CD4-positive, alpha-beta T cell treated with Interferon alpha-2 for 1 hour (primary cell): ENCODE measurements at regions not wholly inside any gene's neighbourhood (a gene's known extent, or its start where the extent isn't known, plus 50 kb on each side); places are given as distances from the start of the nearest gene placed in this dataset.

Source experiments
- DNase-seq, 2 donors: peaks; one replicate each; pipeline ENCODE4 v3.0.0-alpha.2; 2020 to 2022

DNA sequence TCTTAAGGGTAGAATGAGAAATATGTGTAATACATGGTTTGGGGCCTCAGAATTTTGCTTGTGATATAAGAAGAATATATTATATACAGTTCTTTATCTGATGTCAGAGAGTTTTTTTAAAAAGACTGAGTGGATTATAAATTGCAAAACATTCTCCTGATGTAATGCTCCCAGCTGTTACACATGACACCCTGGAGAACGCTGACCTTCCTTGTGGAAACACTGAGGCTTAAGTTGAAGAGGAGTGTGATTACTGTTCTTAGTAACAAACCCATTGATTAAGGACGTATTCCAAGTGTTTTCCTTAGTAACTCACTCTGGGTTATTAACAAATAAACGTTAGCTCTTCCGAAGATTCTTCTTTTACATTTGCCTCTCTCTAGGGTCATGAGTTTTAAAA, 1069.3 kb upstream of the CNTNAP5 start:
- DNase-seq, result no peak

GRCh38 chr2:122960759-122961641, 1064.1 kb upstream of the CNTNAP5 start:
- DNase-seq, result no peak

- DNase-seq, result no peak
Observed at GRCh38 chr2:122966461-122966860, 1058.6 kb upstream of the CNTNAP5 start.

GRCh38 chr2:122977580-122977979, 1047.5 kb upstream of the CNTNAP5 start:
- DNase-seq, result no peak

DNA sequence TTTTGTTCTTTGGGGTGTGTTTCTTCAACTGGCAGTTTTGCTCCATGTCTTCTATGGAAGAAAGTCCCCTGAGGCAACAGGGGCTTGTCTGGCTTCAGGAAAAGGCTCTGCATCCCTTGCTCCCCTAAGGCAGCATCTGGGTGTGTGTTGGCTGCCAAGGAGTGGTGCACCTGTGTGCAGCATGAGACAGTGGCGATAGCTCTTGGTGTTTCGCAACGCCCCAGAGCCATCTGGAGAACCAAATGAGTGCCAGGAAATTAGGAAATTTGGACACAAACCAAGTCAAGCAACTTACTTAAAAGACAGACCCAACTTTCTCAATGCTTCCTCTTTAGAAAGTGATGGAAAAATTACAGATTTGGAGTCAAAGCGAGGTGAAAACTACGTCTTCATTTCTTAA, 1044.4 kb upstream of the CNTNAP5 start:
- no peak for DNase-seq

DNA sequence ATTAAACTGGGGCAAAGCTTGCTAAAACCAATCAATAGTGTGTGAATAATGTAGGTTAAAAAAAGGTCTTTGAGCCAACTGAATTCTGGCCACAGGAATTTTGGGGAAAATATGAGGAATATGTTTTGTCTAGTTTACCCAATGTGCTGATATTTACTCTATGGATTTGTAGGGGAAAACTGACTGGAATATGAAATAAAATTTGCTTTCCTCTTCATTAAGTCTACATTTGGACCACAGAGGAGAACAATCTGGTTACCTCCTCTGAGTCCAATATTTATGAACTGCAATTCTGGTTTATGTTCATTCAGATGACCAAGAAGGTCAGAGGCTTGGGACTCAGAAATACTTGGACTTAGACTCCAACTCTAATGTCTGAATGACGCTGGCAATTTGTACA, 1042.2 kb upstream of the CNTNAP5 start:
- no peak for DNase-seq

DNA sequence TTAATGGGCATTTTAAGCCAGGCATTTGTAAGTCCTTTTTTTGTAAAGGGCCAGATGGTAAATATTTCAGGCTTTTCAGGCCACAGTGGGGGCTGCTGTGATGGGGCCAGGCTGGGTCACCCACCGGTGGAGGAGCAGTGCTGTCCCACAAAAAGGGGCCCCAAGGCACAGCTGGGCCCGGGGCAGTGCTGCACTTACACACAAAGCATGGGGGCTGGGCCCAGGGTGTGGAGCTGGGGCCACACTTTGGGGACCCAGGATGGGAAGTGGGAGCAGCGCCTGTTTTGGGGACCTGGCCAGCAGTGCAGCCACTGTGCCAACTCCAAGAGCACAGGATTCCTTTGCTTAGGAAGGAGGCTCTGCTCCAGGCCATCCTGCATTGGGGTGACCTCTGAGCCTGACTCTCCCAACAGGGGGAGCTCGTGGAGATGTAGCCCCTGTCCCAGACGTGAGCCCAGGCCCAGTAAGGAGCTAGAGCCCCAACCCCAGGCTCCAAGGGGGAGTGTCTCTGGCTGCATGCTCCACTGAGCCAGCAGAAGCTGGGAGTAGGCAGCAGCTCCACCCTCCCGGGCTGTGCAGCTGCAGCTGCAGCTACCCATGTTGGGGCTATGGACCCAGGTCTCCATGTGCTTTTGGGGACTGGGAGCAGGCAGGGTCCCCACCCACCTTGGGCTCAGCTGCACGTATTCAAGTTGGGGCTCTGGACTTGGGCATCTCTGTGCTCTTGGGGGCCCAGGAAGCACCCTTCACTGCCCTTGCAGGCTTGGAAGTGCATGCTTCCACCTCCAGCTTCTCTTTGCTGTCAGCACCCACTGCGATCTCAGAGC, 1036.5 kb upstream of the CNTNAP5 start:
- no peak for DNase-seq

DNA sequence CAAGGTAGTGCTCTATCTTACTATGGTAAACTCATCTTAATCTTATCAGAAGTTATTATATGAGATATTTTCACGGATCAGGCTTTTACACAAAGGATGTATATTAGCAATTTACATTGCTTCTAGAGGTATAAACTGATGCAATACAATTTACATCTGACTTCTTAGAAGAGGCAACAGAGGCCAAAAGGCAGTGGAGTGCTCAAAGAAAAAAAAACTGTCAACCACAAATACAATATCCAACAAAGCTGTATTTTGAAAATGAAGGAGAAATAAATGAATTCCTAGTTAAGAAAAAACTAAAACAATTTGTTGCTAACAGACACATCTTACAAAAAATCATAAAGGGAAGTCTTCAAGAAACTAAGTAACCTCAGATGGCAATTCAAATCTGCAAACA, 1031.5 kb upstream of the CNTNAP5 start:
- no peak for DNase-seq

GRCh38 chr2:122999258-122999657, 1025.8 kb upstream of the CNTNAP5 start:
- no peak for DNase-seq

- no peak for DNase-seq
Observed at GRCh38 chr2:122999821-123000220, 1025.3 kb upstream of the CNTNAP5 start.

DNA sequence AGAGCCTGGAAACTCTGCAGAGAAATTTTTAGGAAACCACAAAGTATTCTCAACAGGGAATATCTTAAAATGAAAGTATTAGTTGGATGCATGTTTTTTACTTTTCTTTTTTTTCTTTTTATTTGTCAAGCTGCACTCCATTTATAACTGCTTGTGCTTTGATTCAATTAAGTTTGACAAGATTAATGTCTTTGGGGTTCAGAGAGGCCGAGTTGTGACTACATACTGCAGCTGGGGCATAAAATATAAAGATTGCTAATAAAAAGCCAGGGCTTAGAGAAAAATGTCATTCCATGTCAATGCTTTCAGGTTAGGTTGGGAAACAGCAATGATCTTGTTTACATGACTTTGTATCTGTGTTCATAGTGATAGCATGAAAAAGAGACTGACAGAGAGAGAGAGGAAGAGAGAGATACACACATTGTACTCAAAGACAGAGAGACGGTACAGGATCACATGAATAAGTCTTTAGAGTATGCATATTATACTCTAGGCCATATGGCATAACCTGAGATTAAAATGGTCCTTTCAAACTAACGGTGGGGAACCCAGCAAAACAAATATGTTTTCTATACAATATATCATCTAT, 1022.3 kb upstream of the CNTNAP5 start:
- DNase-seq, result no peak

DNA sequence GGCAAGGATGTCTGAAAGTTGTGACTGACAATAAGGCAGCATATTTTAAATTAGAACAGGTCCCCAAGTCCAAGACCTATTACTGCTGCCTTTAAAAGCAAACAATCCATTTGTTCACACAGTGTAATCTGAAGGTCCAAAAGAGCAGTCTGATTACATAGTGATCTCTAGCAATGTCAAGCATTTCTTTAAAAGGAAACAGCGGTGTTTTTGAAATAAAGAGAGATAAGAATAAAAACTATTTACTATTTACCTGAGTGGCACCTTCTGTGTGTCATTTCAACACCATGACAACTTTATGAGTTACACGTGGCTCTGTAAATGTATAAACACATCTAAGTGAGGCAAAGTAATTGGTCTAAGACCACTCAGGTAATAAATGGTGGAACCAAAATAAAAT, 1009.9 kb upstream of the CNTNAP5 start:
- no peak for DNase-seq

- no peak for DNase-seq
Observed at GRCh38 chr2:123035541-123035940, 989.5 kb upstream of the CNTNAP5 start.

DNA sequence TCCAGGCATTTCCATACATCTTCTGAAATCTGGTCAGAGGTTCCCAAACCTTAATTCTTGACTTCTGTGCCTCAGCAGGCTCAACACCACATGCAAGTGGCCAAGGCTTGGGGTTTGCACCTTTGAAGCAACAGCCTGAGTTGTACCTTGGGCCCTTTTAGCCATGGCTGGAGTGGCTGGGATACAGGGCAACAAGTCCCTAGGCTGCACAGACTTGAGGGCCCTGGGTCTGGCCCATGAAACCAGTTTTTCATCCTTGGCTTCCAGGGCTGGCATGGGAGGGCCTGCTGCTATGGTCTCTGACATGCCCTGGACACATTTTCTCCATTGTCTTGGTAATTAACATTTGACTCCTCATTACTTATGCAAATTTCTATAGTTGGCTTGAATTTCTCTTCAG, 988.8 kb upstream of the CNTNAP5 start:
- DNase-seq, result no peak

- DNase-seq, result no peak
Observed at GRCh38 chr2:123040506-123040905, 984.6 kb upstream of the CNTNAP5 start.

DNA sequence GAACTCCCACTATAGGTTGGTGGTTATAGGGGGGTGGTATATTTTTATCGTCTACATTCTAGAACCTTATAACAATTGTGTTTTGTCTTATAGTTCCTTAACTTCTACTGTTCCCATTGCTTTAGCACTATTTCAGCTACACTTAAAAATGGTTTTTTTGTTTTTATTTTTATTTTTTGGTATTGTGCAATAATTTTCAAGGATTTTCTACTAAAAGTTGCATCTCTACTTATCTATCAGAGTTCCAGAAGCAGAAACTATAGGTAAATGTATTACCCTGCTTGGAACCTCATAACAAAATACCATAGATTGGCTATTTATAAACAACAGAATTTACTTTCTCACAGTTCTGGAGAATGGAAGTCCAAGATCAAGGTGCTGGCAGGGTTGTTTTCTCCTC, 981.6 kb upstream of the CNTNAP5 start:
- DNase-seq, result no peak

DNA sequence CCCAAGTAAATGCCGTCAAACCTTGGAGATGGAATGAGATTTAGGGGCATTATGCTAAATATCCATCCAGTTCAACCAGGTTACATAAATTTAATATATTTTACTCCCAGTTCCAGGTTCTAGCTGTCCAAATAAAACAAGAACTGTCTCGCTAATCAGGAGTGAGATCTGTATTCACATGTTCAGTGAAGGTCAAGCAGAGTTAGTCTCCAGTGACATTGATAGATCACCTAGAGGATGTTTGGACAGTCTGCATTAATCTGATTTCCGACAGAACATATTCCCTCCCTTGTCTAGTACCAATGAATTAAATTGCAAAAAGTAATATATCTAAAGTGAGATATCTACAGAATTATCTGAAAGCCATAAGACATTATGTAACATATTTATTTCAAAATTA, 979.4 kb upstream of the CNTNAP5 start:
- no peak for DNase-seq

DNA sequence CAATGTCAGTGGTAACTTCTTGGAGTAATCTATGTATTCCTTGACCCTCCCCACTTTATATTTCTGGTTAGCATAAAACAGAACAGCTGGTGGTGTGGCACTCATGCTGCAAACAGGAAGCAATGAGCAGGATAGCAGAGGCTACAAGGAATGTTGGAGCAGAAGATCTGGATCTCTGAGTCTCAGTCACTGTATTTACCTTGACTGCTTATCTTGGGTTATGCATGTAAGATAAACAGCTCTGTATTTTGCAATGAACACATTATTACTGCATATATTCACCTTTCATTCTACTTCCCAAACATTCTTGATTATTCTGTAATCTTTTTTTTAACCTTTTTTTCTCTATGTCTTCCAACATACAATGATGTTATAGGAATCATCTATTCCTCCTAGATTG, 977.9 kb upstream of the CNTNAP5 start:
- DNase-seq, result no peak

- DNase-seq, result no peak
Observed at GRCh38 chr2:123051136-123051535, 974.0 kb upstream of the CNTNAP5 start.

GRCh38 chr2:123061534-123061933, 963.6 kb upstream of the CNTNAP5 start:
- DNase-seq, result no peak

DNA sequence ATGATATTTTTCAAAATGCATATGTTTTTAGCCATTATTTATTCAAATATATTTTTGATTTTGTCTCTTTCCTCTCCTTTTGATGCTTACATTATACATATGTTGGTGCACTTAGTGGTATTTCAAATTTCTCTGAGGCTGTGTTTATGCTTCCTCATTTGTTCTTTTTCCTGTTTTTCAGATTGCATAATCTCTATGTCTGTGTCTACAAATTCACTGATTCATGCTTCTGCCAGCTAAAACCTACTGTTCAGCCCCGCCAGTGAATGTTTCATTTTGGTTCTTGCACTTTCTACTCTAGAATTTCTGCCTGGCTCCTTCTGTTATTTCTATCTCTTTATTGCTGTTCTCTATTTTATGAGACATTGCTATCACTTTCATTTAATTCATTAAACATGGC, 951.7 kb upstream of the CNTNAP5 start:
- no peak for DNase-seq

DNA sequence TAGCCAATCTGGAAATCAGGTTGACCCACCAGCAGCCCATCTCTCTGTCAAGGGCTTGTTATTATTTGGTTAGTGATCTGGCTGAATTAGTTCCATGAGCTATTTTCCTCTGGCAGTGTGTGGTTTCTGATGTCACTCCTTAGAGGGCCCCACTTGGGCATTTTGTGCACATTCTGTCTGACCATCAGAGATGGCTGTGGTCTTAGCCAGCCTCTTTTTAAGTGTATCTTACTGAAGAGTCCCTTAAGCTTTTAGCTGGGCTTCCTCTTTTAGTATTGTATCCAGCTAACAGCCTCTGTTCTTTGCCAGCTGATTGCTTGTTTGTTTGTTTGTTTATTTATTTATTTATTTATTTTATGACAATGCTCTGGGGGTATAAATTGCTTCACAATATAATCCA, 951.1 kb upstream of the CNTNAP5 start:
- no peak for DNase-seq

DNA sequence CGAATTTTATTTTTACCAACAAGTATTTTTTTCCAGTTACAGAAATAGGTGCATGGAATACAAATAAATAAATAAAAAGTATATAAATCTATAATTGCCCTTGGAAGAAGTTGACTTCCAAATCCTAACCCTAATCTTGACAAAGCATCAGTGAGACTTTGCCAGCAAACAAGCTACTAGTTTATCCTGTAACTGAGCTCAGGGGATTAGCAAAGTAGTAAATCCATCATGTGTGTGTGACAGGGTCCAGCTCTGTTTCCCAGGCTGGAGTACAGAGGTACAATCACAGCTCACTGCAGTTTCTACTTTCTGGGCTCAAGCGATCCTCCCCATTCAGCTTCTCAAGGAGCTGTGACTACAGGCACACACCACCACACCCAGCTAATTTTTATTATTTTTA, 948.0 kb upstream of the CNTNAP5 start:
- DNase-seq, result no peak

- DNase-seq, result no peak
Observed at GRCh38 chr2:123080331-123080730, 944.8 kb upstream of the CNTNAP5 start.
